GM18951 (cell line): ENCODE measurements at regions not wholly inside any gene's neighbourhood (a gene's known extent, or its start where the extent isn't known, plus 50 kb on each side); places are given as distances from the start of the nearest gene placed in this dataset.

Experiments used
- POLR2A ChIP-seq: IDR thresholded peaks from 4 replicates; pipeline ENCODE4 v1.6.1; 2011; ENCODE audit warnings: mild to moderate bottlenecking; ENCODE audit not compliant: insufficient read length, insufficient read depth; ENCODE audit errors: extremely low read depth
- in situ Hi-C: fragments of 300-500 bp; cut with MboI; formaldehyde crosslinking; loops from one replicate; pipeline ENCODE4 v1.12.0; 2022; ENCODE audit warnings: low sequenced_read_pairs, mixed read lengths, inconsistent platforms; ENCODE audit not compliant: unreplicated experiment

DNA sequence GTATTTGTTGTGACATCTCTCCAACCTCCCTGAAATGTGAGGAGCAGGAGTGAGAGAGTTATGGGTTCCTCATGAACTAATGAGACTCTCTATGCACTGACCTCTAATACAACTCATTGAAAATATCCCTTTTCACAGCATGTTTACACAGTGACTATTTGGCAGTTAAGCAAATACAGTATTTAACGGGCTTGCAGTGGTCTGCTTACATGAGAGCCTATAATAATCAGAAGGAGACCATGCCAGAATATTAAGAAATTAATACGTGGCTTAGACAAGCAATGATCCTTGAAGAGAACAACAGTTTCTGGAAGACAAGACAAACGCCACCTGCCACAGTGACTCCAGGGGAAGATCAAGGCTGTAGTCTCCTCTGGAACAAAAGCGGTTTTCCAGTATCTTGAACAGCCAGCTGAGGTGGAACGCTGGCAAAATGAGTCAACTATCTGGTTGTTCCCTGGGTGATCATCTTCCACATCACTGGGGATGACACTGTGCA lies 424.5 kb downstream of the DMAC1 start:
- in situ Hi-C loops: no loop called here
- no peak for TF ChIP-seq POLR2A

DNA sequence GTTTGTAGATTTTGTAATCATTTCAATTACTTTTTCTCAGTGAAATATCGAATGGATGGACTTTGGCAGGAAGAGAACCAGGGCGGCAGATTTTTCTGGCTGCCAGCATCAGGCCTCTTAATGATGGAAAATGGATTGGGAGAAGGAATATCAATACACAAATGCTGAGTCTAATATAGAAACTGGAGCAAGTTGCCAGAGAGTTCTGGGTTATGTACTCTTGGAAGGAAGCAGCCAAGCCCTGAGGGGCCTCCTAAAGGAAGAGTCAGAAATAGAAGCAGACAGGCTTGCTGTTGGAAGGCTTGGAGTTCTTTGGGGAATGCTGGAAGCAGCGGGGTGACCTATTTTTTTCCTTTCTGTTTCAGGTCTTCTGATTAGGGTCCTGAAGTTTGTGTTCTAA lies 428.6 kb downstream of the DMAC1 start:
- in situ Hi-C loops: no loop called here
- no peak for TF ChIP-seq POLR2A

DNA sequence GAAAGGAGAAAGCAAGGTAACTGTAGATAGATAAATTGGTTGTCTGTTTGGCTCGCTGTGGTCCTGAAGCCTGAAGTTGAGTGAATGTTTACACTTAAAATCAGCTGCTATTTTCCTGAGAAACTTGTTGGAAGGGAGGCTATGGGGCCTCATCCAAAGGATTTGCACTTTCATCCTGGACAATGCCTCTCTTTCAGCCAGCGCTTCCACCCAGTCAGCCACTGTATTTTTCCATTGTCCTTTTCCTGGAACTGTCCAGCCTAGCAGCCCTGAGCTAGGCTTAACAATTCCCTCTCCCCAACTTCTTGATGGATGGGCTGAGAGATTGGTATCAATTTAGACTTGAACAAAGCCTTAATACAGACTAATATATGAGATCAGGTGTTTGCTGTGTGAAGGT lies 429.2 kb downstream of the DMAC1 start:
- in situ Hi-C loops: no loop called here
- no peak for TF ChIP-seq POLR2A

DNA sequence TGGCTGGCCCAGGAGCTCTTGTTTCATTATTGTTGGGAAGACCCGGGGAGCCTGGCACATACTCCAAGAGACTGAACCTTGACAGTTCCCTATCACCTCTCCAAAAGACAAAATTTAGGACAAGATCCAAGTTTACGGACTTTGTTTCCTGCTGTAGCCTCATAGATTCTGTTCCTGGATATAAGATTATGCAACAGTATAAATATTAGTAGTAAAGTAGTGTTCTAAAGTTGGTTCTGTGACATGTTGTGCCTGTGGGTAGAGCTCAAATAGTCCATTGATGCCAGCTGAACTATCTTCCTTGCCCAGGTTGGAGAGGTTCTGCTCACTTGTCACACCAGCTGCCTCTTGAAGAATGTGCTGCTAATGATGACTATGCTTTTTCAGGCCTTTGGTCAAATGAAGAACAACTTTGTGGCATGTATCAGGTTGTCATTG lies 430.2 kb downstream of the DMAC1 start:
- in situ Hi-C loops: no loop called here
- TF ChIP-seq POLR2A: no peak

DNA sequence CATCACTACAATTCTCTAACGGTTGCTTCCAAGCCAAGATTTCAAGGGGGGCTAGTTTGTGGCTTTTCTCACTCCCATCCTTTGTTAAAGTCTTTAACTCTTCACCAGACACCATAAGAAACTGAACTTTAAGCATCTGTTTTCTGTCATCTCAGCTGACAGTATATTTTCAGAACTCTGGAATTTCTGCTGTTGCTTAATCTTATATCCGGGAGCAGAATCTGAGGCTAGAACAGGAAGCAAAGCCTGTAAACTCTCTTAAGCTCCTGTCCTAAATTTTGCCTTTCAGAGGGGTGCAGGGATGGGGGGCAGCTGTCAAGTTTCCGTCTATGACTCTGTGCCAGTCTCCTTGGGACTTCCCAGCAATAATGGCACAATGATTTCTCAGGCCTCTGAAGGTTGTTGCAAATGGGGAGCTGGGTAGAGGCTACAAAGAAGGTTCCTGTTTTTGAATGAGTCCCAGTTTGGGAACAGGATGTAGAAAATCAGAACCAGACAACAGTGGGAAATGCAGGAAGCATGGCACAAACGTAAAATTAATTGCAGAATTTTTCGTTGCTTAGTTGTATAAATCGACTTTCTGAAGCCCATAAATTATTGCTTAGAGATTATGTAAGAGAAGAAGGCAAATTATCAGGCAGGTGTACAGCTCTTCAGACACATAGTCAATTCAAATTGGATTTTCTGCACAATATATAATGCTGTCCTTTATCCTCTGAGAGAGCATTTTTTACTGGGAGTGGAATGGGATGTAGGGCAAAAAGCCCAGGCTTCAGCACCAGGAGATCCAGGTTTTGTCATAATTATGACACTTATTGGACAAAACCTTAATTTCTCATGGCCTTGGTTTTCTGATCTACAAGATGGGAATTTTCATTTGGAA lies 430.9 kb downstream of the DMAC1 start:
- no peak for TF ChIP-seq POLR2A
- in situ Hi-C loops: no loop called here

DNA sequence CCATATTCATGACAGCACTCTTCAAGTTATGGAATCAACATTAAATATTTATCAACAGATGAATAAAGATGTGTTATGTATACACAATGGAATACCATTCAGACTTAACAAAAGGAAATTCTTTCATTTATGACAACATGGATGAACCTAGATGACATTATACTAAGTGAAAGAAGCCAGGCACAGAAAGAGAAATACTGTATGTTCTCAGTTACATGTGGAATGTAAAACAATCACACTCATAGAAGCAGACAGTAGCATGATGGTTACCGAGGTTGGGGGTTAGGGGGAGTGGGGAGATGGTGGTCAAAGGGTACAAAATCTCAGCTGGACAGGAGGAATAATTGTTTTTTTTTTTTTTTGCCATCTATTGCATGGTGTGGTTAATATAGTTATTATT lies 431.9 kb downstream of the DMAC1 start:
- in situ Hi-C loops: no loop called here
- TF ChIP-seq POLR2A: no peak

DNA sequence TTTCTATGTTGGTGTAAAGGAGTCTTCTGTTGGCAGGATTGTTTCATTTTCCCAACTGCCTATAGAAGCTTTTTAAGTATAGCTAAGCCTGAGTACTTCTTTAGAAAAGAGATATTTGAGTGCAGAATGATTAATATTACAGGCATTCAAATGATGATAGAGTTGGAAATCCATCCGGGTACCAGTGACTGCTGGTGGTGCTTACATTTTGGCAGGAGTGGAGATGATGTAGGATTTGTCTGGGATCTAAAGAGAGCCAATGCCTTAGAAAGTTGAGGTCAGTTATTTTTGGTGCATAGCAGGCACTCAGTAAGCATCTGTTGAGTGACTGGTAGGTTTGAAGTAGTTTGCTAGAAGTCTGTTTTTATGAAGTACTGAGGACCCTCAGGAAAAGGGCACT lies 433.5 kb downstream of the DMAC1 start:
- in situ Hi-C loops: no loop called here
- TF ChIP-seq POLR2A: no peak

DNA sequence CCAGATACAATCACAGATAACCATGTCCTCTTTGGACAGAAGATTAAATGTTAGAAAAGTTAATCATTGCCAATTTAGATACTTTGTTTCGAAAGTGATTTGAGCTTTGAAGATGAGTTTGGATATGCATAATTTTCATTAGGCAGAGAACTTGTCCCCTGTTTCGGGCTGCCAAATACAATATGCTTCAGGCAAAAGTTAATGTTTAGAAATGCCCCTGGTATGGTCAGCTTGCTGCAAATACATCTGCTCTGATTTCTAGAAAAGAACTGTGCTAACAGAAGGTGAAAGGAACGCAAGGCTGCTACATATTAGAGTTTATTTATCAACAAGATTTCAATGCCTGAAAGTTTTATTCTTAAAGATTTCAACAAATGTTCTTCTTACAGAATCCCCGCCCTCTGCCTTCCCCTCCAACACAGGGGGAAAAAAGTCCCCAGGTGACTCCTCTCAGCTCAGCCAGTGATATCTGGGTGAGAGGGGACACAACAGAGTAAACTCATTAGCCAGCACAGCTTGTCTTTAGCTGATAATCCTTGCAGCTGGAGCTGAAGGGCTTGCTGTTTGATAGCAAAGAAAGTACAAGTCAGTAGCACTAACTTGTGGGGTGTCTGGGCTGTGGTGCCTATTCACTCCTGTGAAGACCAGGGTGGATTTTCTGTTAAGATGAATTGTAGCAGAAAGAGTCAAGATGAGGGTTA lies 435.7 kb downstream of the DMAC1 start:
- in situ Hi-C loops: no loop called here
- no peak for TF ChIP-seq POLR2A

DNA sequence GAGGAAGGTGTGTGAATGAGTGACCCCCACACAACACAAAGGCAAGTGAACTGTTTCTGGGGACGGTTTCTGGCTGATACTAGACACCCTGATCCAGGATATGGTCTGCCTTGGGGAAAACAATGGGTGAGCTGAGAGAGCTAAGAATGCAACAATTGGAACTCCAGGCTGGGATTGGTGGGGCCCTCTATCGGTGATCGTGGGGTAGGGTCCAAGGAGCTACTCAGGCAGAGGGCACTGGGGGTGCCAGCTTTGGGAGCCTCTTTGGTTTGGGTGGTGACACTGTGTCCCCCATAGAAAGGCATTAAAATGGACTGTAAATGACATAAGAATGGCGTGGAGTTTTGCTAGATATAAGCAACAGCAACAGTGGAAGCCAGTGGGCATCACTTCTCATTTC lies 439.1 kb downstream of the DMAC1 start:
- TF ChIP-seq POLR2A: no peak
- in situ Hi-C loops: no loop called here

DNA sequence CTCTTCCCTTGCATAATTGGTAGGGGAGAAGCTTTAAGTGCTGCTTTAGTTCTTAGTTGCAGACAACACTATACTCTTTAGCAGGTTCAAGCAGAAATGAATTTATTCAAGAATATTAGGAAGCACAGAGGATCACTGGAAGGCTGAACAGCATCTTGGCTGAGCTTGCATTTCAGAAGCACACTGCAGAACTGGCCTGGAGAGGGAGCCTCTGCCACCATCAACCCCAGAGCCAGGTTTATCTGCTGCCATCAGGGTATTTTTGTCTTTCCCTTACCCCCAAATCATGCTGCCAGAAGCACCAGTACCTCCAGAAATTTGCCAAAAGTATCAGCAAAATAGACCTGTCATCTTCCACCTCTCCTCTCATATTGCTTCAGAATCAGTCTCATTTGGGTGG lies 440.7 kb downstream of the DMAC1 start:
- in situ Hi-C loops: no loop called here
- no peak for TF ChIP-seq POLR2A

DNA sequence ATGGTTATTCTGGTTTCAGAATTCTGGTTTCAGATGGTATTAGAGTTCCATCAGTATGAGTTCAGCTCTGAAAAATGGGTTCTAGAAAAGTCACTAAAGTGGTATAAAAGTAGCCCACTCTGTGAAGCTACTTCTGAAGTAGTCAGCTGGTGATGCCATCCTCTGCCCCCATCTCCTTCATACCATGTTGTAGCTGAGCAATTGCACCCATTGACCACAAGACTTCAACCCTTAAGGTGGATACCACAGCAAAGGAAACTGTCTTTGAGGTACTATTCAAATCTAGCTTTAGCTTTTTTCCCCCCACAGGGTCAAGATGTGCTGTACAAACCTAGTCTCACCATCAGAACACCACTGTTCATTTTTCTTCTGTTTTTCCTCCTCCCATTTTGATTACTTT lies 444.9 kb downstream of the DMAC1 start:
- in situ Hi-C loops: no loop called here
- TF ChIP-seq POLR2A: no peak

DNA sequence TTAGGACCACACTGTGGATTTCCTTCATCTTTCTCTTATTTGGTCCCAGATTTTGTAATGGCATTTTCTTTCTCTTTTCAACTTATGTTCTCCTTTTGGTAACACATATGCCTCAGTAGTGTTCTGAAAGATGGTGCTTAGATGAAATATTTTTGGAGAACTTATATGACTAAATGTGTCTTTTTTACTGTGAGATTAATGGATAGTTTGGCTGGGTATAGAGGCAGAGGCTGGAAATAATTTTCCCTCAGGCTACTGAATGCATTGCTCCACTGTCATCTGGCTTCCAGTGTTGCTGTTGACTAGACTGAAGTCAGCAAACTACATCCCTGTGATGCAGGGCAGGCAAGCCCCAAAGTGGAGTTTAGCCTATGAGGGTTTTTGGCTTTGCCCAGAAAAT lies 450.9 kb downstream of the DMAC1 start:
- TF ChIP-seq POLR2A: no peak
- in situ Hi-C loops: no loop called here

DNA sequence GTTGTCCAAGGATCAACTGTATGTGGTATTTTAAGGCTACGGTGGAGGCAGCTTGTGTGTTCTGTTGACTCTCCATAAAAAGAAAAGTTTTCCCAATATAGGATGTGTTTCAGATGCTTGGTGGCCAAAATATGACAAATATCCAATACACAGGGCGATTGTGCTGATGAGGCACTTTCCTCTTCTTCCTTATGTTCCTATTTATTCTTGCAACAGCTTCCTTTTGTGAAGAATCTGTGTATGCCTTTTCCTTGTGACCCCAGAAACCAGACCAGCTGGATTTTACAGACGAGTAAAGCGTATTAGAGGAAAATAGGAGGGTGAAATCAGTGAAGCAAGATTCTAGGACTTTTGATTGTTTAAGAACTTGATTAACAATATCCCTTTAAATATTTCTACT lies 452.0 kb downstream of the DMAC1 start:
- in situ Hi-C loops: no loop called here
- no peak for TF ChIP-seq POLR2A

DNA sequence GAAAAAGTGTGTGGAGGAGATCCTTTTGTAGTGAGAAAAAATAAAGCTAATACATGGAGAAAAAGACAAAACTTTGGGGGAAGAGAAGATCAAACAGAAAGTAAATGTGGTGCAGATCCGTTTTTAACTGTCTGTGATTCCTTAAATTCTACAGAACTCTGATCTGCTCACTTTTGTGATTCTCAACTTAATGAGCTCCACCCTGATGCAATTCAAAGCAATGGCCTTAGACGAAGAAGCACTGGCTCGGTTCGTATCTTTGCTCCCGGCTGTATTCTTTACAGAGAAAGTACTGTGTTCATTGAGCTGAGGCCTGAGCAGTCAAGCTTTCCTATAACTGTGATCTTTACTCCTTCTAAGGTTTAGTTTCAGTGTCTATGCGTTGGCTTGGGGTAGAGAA lies 453.4 kb downstream of the DMAC1 start:
- in situ Hi-C loops: no loop called here
- no peak for TF ChIP-seq POLR2A
